HEK293 (cell line): ENCODE measurements at regions not wholly inside any gene's neighbourhood (a gene's known extent, or its start where the extent isn't known, plus 50 kb on each side); places are given as distances from the start of the nearest gene placed in this dataset.
"Not testable (repeated sequence)": the region's sequence is repeated elsewhere in the genome, so short reads cannot be mapped to it uniquely, and the experiment has no call there.

ENCODE experiments used
- CTCF ChIA-PET: fragments of 350-600 bp; formaldehyde crosslinking; extraction: SDS; loops from one replicate; lab custom pipeline; 2021; ENCODE audit warnings: antibody characterized with exemption; lab: Yijun Ruan, JAX
- POLR2A ChIA-PET: fragments of 300-600 bp; formaldehyde crosslinking; extraction: SDS; loops from one replicate; lab custom pipeline; 2020; ENCODE audit warnings: antibody characterized with exemption, inconsistent platforms; lab: Yijun Ruan, JAX
- H3K27ac ChIP-seq: fragments of 200-500 bp; sonication (Bioruptor generic); 2 replicates; pipeline ENCODE4 v1.5.1; 2014; ENCODE audit warnings: low read depth, low read length, control low read depth, inconsistent platforms; ENCODE audit errors: extremely low read depth
- H3K36me3 ChIP-seq, 2 experiments: fragments of 200-500 bp in 1 of 2; sonication (Bioruptor generic) in 1 of 2; 1 replicate in 1 of 2; 2 replicates in 1 of 2; pipeline ENCODE4 v1.5.1; 2014 to 2017; ENCODE audit warnings: inconsistent platforms in 2 of 2, low read length in 2 of 2; ENCODE audit not compliant: control insufficient read depth in 2 of 2, insufficient read depth in 1 of 2
- H3K4me1 ChIP-seq: fragments of 200-500 bp; sonication (Bioruptor generic); 2 replicates; pipeline ENCODE4 v1.5.1; 2014; ENCODE audit warnings: mild to moderate bottlenecking, low read length, inconsistent platforms; ENCODE audit not compliant: control insufficient read depth, insufficient read depth
- H3K4me3 ChIP-seq: 2 replicates; pipeline ENCODE4 v1.5.1; 2011; ENCODE audit warnings: low read depth, mild to moderate bottlenecking, control low read depth, low read length, moderate library complexity
- H3K9me3 ChIP-seq: fragments of 200-500 bp; sonication (Bioruptor generic); 2 replicates; pipeline ENCODE4 v1.5.1; 2014; ENCODE audit warnings: low read depth, low read length, inconsistent platforms; ENCODE audit not compliant: control insufficient read depth, insufficient read depth
- TCF7L2 ChIP-seq: IDR thresholded peaks from 2 replicates; pipeline ENCODE4 v1.6.1; 2011; ENCODE audit warnings: low read depth, mild to moderate bottlenecking, inconsistent platforms, low read length, moderate library complexity, borderline replicate concordance
- ZBTB20 ChIP-seq: fragments of 450-650 bp; formaldehyde crosslinking; IDR thresholded peaks from 2 replicates; pipeline ENCODE4 v1.5.1; 2016; ENCODE audit warnings: missing biosample characterization, missing genetic modification characterization
- ZNF10 ChIP-seq: fragments of 450-650 bp; formaldehyde crosslinking; IDR thresholded peaks from 2 replicates; pipeline ENCODE4 v1.5.1; 2017; ENCODE audit warnings: missing biosample characterization, missing genetic modification characterization
- ZNF37A ChIP-seq: fragments of 450-650 bp; IDR thresholded peaks from 2 replicates; pipeline ENCODE4 v1.5.1; 2018; ENCODE audit warnings: missing biosample characterization, missing genetic modification characterization
- ZNF529 ChIP-seq: fragments of 450-650 bp; formaldehyde crosslinking; IDR thresholded peaks from 2 replicates; pipeline ENCODE4 v1.5.1; 2017; ENCODE audit warnings: missing genetic modification characterization, missing biosample characterization; ENCODE audit not compliant: insufficient replicate concordance
- ZNF544 ChIP-seq: fragments of 450-650 bp; formaldehyde crosslinking; IDR thresholded peaks from 2 replicates; pipeline ENCODE4 v1.5.0; 2017; ENCODE audit warnings: missing biosample characterization, missing genetic modification characterization
- TF ChIP-seq, protein P1 (sequence below): fragments of 450-650 bp; formaldehyde crosslinking; conservative IDR thresholded peaks from 2 replicates; pipeline ENCODE4 v1.5.1; 2016; ENCODE audit warnings: low read depth, missing biosample characterization, missing genetic modification characterization
- TF ChIP-seq, protein P2 (sequence below): fragments of 450-650 bp; formaldehyde crosslinking; IDR thresholded peaks from 2 replicates; pipeline ENCODE4 v1.5.1; 2016; ENCODE audit warnings: missing biosample characterization, missing genetic modification characterization
- TF ChIP-seq, protein P3 (sequence below): fragments of 450-650 bp; formaldehyde crosslinking; IDR thresholded peaks from 2 replicates; pipeline ENCODE4 v1.5.1; 2016; ENCODE audit warnings: missing biosample characterization, missing genetic modification characterization
- TF ChIP-seq, protein P4 (sequence below): fragments of 450-650 bp; formaldehyde crosslinking; IDR thresholded peaks from 2 replicates; pipeline ENCODE4 v1.5.1; 2016; ENCODE audit warnings: missing biosample characterization, missing genetic modification characterization
- TF ChIP-seq, protein P5 (sequence below): fragments of 450-650 bp; formaldehyde crosslinking; IDR thresholded peaks from 2 replicates; pipeline ENCODE4; 2016; ENCODE audit warnings: missing biosample characterization, missing genetic modification characterization
- TF ChIP-seq, protein P6 (sequence below): fragments of 450-650 bp; formaldehyde crosslinking; IDR thresholded peaks from 2 replicates; pipeline ENCODE4 v1.5.1; 2016; ENCODE audit warnings: missing biosample characterization, missing genetic modification characterization, borderline replicate concordance

DNA sequence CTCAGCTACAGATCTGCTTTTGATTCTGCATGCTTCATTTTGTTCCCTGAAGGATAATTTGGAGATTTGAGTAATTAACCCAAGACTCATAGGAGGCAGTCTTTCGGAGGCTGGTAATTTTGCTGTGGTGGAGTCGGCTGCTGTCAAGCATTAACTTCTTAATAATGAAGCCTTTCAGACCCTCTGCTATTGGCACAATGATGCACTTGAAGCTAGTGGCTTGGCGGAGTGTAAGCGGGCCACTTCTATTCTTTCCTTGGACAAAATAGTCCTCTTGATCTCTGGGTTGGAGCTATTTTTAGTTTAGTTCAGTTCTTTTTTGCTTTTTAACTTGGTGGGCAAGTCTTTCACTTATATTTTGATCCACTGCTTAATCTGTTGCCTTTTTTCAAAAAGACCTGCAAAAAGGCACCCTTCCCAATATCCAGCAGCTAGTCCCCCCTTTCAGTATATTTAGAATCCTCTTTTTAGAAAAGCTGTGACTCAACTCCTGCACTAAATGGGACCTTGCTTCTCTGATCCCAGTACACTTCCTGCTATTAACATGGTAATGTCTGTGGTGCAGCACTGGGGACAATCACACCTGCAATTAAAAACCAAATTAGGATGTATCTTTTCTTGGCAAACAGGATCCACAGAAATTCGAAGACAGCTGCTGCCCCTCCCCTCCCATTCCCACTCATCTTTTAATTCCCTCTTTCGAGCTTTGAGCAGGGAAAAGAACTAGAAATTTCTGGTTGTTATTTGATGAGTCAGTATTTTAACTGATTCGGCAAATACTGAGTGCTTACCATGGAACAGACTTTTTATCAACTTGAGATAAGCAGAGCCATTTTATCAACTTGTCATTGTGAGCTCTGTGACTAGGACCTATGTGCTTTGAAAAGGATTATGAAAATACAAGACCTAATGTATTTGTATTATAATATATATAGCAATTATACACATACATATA lies 169.4 kb upstream of the ANKRD55 start:
- no peaks in the 10 kb centered on the region for H3K9me3 ChIP-seq
- no peaks in the 10 kb centered on the region for H3K36me3 ChIP-seq
- H3K27ac ChIP-seq = no peak overlapping the region
- ChIA-PET POLR2A (interaction anchor here (0.5 kb wide), 1 partner anchor 188 kb away, joined by 4 read pairs; no protein-coding TSS in a partner anchor), CTCF (interaction anchor here (0.6 kb wide), 2 partner anchors 44 to 459 kb away, joined by 3 read pairs; no protein-coding TSS in a partner anchor)
- no peaks in the 10 kb centered on the region for H3K4me1 ChIP-seq
- TF ChIP-seq ZNF544 (tag by site-specific recombination) = no peak
- no peak for TF ChIP-seq ZNF529
- TF ChIP-seq, protein P1, sequence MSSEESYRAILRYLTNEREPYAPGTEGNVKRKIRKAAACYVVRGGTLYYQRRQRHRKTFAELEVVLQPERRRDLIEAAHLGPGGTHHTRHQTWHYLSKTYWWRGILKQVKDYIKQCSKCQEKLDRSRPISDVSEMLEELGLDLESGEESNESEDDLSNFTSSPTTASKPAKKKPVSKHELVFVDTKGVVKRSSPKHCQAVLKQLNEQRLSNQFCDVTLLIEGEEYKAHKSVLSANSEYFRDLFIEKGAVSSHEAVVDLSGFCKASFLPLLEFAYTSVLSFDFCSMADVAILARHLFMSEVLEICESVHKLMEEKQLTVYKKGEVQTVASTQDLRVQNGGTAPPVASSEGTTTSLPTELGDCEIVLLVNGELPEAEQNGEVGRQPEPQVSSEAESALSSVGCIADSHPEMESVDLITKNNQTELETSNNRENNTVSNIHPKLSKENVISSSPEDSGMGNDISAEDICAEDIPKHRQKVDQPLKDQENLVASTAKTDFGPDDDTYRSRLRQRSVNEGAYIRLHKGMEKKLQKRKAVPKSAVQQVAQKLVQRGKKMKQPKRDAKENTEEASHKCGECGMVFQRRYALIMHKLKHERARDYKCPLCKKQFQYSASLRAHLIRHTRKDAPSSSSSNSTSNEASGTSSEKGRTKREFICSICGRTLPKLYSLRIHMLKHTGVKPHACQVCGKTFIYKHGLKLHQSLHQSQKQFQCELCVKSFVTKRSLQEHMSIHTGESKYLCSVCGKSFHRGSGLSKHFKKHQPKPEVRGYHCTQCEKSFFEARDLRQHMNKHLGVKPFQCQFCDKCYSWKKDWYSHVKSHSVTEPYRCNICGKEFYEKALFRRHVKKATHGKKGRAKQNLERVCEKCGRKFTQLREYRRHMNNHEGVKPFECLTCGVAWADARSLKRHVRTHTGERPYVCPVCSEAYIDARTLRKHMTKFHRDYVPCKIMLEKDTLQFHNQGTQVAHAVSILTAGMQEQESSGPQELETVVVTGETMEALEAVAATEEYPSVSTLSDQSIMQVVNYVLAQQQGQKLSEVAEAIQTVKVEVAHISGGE (tag by site-specific recombination) = no peak
- TF ChIP-seq ZNF37A (tag by site-specific recombination) = no peak
- TF ChIP-seq, protein P2, sequence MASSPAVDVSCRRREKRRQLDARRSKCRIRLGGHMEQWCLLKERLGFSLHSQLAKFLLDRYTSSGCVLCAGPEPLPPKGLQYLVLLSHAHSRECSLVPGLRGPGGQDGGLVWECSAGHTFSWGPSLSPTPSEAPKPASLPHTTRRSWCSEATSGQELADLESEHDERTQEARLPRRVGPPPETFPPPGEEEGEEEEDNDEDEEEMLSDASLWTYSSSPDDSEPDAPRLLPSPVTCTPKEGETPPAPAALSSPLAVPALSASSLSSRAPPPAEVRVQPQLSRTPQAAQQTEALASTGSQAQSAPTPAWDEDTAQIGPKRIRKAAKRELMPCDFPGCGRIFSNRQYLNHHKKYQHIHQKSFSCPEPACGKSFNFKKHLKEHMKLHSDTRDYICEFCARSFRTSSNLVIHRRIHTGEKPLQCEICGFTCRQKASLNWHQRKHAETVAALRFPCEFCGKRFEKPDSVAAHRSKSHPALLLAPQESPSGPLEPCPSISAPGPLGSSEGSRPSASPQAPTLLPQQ (tag by site-specific recombination) = no peak
- TF ChIP-seq ZNF10 (tag by site-specific recombination) = no peak
- TF ChIP-seq TCF7L2 = no peak
- H3K4me3 ChIP-seq = no peak overlapping the region

DNA sequence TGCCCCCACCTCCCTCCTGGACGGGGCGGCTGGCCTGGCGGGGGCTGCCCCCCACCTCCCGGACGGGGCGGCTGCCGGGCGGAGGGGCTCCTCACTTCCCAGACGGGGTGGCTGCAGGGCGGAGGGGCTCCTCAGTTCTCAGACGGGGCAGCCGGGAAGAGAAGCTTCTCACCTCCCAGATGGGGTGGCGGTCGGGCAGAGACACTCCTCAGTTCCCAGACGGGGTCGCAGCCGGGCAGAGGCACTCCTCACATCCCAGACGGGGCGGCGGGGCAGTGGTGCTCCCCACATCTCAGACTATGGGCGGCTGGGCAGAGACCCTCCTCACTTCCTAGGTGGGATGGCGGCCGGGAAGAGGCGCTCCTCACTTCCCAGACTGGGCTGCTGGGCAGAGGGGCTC lies 164.7 kb upstream of the ANKRD55 start:
- H3K36me3 ChIP-seq, H3K4me3 ChIP-seq, CTCF ChIA-PET, POLR2A ChIA-PET, H3K27ac ChIP-seq, H3K4me1 ChIP-seq, H3K9me3 ChIP-seq: not testable (repeated sequence)

DNA sequence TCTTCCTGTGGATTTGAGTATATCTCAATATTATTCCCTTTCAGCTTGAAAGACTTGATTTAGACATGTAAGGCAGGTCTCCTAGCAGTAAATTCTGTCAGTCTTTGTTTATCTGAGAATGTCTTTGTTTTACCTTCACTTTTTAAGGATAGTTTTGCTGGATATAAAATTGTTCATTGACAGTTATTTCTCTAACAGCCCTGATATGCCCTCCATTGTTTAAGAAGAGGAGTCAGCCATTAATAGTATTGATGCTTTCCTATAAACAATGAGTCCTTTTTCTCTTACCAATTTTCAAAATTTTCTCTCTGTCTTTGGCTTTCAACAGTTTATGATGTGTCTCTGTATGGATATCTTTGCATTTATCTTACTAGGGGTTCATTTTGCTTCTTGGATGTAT lies 163.5 kb upstream of the ANKRD55 start:
- ChIA-PET CTCF (no interaction called here), POLR2A (no interaction called here)
- H3K4me1 ChIP-seq = no peaks in the 10 kb centered on the region
- no peaks in the 10 kb centered on the region for H3K9me3 ChIP-seq
- TF ChIP-seq ZBTB20 (tag by site-specific recombination) = no peak
- TF ChIP-seq, protein P3, sequence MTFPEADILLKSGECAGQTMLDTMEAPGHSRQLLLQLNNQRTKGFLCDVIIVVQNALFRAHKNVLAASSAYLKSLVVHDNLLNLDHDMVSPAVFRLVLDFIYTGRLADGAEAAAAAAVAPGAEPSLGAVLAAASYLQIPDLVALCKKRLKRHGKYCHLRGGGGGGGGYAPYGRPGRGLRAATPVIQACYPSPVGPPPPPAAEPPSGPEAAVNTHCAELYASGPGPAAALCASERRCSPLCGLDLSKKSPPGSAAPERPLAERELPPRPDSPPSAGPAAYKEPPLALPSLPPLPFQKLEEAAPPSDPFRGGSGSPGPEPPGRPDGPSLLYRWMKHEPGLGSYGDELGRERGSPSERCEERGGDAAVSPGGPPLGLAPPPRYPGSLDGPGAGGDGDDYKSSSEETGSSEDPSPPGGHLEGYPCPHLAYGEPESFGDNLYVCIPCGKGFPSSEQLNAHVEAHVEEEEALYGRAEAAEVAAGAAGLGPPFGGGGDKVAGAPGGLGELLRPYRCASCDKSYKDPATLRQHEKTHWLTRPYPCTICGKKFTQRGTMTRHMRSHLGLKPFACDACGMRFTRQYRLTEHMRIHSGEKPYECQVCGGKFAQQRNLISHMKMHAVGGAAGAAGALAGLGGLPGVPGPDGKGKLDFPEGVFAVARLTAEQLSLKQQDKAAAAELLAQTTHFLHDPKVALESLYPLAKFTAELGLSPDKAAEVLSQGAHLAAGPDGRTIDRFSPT (tag by site-specific recombination) = no peak
- TF ChIP-seq, protein P4, sequence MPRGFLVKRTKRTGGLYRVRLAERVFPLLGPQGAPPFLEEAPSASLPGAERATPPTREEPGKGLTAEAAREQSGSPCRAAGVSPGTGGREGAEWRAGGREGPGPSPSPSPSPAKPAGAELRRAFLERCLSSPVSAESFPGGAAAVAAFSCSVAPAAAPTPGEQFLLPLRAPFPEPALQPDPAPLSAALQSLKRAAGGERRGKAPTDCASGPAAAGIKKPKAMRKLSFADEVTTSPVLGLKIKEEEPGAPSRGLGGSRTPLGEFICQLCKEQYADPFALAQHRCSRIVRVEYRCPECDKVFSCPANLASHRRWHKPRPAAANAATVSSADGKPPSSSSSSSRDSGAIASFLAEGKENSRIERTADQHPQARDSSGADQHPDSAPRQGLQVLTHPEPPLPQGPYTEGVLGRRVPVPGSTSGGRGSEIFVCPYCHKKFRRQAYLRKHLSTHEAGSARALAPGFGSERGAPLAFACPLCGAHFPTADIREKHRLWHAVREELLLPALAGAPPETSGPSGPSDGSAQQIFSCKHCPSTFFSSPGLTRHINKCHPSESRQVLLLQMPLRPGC = no peak
- TF ChIP-seq, protein P5, sequence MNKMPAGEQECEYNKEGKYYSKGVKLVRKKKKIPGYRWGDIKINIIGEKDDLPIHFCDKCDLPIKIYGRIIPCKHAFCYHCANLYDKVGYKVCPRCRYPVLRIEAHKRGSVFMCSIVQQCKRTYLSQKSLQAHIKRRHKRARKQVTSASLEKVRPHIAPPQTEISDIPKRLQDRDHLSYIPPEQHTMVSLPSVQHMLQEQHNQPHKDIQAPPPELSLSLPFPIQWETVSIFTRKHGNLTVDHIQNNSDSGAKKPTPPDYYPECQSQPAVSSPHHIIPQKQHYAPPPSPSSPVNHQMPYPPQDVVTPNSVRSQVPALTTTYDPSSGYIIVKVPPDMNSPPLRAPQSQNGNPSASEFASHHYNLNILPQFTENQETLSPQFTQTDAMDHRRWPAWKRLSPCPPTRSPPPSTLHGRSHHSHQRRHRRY (tag by site-specific recombination) = no peak
- TF ChIP-seq, protein P6, sequence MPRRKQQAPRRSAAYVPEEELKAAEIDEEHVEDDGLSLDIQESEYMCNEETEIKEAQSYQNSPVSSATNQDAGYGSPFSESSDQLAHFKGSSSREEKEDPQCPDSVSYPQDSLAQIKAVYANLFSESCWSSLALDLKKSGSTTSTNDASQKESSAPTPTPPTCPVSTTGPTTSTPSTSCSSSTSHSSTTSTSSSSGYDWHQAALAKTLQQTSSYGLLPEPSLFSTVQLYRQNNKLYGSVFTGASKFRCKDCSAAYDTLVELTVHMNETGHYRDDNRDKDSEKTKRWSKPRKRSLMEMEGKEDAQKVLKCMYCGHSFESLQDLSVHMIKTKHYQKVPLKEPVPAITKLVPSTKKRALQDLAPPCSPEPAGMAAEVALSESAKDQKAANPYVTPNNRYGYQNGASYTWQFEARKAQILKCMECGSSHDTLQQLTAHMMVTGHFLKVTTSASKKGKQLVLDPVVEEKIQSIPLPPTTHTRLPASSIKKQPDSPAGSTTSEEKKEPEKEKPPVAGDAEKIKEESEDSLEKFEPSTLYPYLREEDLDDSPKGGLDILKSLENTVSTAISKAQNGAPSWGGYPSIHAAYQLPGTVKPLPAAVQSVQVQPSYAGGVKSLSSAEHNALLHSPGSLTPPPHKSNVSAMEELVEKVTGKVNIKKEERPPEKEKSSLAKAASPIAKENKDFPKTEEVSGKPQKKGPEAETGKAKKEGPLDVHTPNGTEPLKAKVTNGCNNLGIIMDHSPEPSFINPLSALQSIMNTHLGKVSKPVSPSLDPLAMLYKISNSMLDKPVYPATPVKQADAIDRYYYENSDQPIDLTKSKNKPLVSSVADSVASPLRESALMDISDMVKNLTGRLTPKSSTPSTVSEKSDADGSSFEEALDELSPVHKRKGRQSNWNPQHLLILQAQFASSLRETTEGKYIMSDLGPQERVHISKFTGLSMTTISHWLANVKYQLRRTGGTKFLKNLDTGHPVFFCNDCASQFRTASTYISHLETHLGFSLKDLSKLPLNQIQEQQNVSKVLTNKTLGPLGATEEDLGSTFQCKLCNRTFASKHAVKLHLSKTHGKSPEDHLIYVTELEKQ (tag by site-specific recombination) = no peak
- H3K36me3 ChIP-seq = no peaks in the 10 kb centered on the region
- no peak overlapping the region for H3K27ac ChIP-seq
- H3K4me3 ChIP-seq = no peak overlapping the region
